ENCODE measurements at regions not wholly inside any gene's neighbourhood (a gene's known extent, or its start where the extent isn't known, plus 50 kb on each side); places are given as distances from the start of the nearest gene placed in this dataset.

GRCh38 chr4:31324814-31325213 is 604.6 kb downstream of the PCDH7 start:
- TF ChIP-seq YY1 (IDR thresholded peaks at IDR 0.05; ENCODE audit: insufficient read depth, insufficient read length) (no peak), ZNF274 (IDR thresholded peaks at IDR 0.05; ENCODE audit: low read depth, low read length) (no peak)

All from NT2/D1 (cell line).